ENCODE measurements at regions not wholly inside any gene's neighbourhood (a gene's known extent, or its start where the extent isn't known, plus 50 kb on each side); places are given as distances from the start of the nearest gene placed in this dataset.
A peak's percentile ranks its signal among the peaks of the same experiment; 100 is the strongest.

- DNase-seq (ENCODE audit: low read depth in 2 of 2): no peak
Measured at GRCh38 chr6:108778421-108779186, 69.6 kb upstream of the ARMC2 start.

GRCh38 chr6:108779536-108780275 is 68.5 kb upstream of the ARMC2 start:
- no peak for DNase-seq (ENCODE audit: low read depth in 2 of 2)

DNA sequence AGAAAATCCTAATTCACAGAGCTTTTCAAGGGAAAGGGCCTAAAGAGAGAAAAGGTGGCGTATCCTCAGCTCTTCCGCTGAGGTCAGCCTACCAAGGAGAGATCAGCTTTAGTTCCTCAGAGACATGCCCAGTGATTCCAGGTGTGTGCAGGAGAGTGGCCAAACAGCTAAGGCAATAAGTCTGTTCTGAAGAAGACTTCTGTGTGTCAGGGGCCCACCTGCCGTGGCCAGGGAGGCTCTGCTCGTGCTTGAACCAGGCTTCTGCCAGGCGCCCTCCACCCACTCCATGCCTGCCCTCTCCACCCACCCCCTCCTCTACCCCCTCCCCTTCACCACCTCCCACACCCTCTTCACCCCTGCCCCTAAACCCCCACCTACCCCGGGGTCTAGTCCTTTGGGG is 67.4 kb upstream of the ARMC2 start:
- DNase-seq (ENCODE audit: low read depth in 2 of 2): no peak

DNA sequence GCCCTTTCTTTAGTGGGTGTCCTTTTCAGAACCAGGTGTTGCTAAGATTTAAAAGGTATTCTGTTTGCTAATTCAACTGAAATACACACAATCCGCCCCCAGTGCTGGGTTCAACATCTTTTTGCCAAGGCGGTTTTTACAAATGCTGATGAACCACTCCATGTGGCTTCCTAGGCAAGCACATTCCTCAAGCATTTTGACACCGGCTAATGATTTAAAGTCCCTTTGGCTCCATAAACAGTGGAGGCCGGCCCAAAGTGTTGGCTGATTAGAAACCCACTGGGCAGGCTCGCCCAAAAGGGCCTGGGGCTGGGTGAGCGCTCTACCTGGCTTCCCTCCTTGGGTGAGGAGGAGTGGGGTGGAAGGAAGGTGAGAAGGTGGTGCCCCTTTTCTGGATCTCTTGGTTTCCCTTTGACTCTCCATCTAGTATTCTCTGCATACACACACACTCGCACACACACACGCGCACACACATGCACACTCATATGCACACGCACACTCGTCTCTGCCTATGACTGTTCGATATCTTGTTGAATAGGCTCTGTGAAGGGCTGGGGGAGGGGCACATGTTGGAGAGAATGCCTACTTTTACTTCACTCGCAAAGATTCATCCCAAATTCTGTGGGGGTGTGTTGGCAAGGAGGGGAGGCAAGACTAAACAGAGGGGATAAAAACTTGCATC is 66.7 kb upstream of the ARMC2 start:
- DNase-seq (ENCODE audit: low read depth in 2 of 2): peak in 1 of 2 donors; percentile 7

DNA sequence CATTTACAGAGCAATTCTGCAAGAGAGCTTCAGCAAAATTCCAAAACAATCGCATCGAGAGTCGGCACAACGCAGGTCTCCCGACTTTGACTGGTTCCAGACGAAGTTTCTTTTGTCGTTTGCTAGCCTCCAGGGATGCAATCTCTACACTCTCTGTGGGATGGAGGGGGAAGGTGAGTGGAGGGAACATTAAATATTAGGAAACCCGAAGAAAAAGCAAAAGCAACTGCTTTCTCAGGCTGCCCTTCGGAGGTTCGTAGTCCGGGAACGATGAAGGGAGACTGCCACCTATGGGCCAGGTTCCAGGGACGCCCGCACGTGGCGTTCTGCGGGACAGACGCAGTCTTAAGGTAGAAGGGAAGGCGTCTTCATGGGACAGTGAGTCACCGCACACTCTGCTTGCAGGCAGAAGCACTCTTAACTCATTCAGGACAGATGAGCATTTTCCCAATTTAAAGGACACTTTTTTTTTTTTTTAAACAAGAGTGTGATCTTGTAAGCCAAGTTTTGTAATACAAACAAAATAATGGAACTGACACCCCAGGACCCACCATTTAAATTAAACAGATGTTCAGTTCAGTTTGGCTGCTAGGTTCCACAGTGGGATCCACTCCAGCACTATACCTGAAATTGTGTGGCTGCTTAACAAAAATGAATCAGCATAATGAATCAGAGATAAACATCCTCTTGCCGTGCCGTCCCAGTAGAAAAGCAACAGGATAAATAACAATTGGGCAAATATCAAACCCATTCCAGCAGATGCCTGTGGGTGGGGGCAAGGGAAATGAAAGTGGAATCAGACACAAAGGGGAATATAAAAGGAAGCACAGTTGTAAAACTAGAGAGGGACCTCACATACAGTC is 65.8 kb upstream of the ARMC2 start:
- DNase-seq (ENCODE audit: low read depth in 2 of 2): peak; percentile 68 to 81

DNA sequence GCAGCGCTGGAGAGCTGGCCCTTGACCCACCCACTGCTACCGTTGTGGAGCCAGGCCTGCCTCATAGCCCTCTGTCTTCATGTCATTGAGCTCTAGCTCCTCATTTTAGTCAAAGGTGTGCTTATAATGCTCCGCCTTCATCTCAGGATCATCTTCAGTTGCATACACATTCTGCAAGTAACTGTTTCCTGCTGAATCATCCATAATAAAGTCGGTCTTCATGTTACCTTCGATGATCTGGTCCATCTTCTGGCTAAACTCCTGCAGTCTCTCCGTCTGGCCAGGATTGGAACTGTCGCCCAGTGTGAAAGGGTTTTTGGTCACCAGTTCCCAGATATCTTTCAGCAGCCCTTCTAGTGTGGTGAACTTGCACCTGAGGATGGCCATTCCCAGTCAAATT is 62.6 kb upstream of the ARMC2 start:
- DNase-seq (ENCODE audit: low read depth in 2 of 2): no peak

DNA sequence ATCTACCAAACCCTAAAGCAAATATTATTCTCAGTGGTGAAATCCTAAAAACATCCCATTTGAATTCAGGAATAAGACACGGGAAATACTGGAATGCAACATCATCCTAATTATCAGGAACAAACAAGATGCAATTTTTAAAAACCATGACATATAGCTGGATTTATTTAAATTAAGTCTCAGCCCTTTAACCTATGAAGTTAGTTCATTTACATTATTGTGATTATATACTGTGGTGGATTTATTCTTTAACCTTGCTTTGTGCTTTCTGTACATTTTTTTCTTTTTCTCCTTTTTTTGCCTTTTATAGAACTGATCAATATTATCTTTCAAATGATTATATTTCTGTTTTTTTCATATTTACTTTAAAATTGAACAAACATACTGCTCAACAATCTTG is 59.8 kb upstream of the ARMC2 start:
- DNase-seq (ENCODE audit: low read depth in 2 of 2): no peak

- DNase-seq (ENCODE audit: low read depth in 2 of 2): no peak
Measured at GRCh38 chr6:108789475-108789874, 58.7 kb upstream of the ARMC2 start.

DNA sequence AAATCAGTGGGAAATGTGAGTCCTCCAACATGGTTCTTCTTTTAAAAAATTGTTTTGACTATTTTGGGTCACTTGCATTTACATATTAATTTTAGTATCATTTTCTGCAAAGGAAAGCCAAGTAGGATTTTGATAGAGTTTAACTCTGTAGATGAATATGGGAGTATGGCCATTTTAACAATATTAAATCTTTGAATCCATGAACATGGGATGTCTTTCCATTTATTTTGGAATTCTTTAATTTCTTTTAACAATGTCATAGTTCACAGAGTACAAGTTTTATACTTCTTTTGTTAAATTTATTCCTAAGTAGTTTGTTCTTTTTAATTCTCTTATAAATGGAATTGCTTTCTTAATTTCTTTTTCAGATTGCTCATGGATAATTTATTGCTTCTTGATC is 56.5 kb upstream of the ARMC2 start:
- DNase-seq (ENCODE audit: low read depth in 2 of 2): no peak

- DNase-seq (ENCODE audit: low read depth in 2 of 2): no peak
Measured at GRCh38 chr6:108793516-108794251, 54.5 kb upstream of the ARMC2 start.

GRCh38 chr6:108795122-108795521 is 53.1 kb upstream of the ARMC2 start:
- no peak for DNase-seq (ENCODE audit: low read depth in 2 of 2)

GRCh38 chr6:108795814-108796213 is 52.4 kb upstream of the ARMC2 start:
- DNase-seq (ENCODE audit: low read depth in 2 of 2): no peak

DNA sequence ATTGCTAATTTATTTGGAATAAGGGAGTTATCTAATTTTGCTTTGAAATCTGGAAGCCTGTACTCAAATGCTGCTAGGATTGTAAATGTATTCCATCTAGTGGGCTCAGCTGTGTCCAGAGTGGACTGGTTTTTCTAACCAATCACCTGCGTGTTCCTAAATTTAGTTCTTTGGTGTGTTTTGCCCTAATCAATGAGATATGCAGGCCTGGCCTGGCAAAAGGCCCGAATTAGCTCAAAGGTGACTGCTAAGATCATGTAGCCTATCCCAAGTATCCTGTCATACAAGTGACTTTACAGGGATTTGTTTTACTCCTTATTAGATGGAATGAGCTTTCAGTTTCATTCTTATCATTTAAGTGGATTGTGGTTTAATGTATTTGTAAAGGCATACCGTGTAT is 51.3 kb upstream of the ARMC2 start:
- no peak for DNase-seq (ENCODE audit: low read depth in 2 of 2)

DNA sequence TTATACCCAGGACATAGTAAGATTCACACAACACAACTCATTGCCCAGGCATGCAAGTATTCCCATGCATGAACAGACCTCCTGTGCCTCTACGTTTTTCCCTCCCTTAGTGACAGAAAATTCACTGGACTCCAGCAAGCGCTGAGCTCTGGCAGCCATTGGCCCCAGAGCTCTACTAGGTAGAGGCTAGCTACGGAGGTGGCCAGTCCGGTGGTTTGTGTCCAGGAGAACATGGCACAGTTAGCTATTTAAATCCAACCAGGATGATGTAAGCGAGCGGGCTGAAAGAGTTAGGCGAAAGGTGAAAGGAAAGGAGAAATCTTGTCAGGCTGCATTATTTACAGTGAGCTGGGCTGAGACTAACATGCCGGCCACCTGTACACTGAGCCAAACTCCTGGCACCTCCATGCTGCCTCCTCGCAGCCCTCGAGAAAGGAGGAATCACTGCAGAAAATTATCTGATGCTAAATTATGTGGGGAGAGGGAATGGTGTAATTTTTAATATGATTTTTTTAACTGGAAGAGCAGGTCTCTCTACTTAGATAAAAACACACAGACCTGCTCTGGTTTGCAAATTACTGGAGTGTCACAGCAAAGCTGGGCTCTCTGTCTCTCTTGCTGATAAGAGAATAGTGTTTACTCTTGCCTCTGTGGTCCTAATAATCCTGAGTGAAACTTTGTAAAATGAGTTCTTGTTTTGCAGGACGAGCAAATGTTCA is 50.1 kb upstream of the ARMC2 start:
- no peak for DNase-seq (ENCODE audit: low read depth in 2 of 2)

All from stimulated activated CD4-positive, alpha-beta T cell treated with anti-CD3 and anti-CD28 coated beads, Interleukin-15, amount 100 ng/mL, for 48 hours (primary cell).